ENCODE measurements at regions not wholly inside any gene's neighbourhood (a gene's known extent, or its start where the extent isn't known, plus 50 kb on each side); places are given as distances from the start of the nearest gene placed in this dataset.

DNA sequence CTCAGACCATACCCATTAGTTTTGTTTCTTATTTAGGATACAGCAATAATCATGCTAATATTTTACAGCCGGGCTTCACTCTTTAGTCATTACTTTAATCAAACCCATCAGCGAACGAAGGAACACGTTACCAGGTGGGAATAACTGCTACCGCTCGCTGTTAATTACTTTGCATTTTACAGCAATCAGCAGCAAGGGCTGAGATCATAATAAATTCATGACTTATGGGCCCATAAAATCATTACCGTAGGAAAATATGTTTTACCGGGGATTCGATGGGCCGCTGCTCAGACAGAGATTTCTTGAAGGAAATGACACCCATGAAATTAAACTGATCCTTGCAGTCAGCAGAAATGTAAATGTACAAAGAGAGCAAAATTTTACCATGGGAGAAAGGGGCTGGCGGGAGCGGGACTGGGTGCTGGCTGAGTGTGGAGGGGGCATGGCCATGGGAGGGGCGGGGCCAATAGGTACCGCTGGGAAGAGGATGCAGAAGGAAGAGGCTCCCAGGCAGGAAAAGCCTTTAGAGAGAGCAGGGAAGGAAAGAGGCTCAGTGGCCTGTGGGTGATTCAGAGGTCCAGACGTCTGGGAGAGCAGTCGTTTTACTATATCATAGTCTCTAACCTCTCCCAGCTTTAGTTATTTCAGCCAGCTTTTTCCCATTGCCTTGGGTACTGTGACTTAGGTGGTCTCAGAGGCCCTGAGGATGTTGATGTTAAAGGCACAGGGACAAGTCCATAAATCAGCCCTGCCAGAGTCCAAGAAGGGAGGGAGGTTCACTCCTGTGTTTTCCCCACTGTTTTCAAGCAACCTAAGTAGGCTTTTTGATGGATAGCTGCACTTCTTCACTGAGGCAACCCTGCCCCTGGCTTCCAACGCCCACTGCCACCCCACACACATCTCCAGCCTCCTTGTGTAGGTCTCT, 258.9 kb downstream of the SEC16B start:
- TF ChIP-seq, protein P1, sequence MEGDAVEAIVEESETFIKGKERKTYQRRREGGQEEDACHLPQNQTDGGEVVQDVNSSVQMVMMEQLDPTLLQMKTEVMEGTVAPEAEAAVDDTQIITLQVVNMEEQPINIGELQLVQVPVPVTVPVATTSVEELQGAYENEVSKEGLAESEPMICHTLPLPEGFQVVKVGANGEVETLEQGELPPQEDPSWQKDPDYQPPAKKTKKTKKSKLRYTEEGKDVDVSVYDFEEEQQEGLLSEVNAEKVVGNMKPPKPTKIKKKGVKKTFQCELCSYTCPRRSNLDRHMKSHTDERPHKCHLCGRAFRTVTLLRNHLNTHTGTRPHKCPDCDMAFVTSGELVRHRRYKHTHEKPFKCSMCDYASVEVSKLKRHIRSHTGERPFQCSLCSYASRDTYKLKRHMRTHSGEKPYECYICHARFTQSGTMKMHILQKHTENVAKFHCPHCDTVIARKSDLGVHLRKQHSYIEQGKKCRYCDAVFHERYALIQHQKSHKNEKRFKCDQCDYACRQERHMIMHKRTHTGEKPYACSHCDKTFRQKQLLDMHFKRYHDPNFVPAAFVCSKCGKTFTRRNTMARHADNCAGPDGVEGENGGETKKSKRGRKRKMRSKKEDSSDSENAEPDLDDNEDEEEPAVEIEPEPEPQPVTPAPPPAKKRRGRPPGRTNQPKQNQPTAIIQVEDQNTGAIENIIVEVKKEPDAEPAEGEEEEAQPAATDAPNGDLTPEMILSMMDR (IDR thresholded peaks at IDR 0.05; ENCODE audit: insufficient read depth, low read length, poor library complexity, severe bottlenecking): no peak
- TF ChIP-seq EZH2phosphoT487 (conservative IDR thresholded peaks at IDR 0.05; ENCODE audit: low read length): no peak

All from SU-DHL-6 (cell line).